ENCODE measurements at regions not wholly inside any gene's neighbourhood (a gene's known extent, or its start where the extent isn't known, plus 50 kb on each side); places are given as distances from the start of the nearest gene placed in this dataset.
A peak's percentile ranks its signal among the peaks of the same experiment; 100 is the strongest.

- Histone ChIP-seq H3K4me3 (ENCODE audit: low read depth, low read length, poor library complexity, severe bottlenecking) (no peak overlapping the region), H3K27ac (ENCODE audit: low read depth, low read length, poor library complexity, severe bottlenecking) (no peak overlapping the region), H3K27me3 (replicated peaks; ENCODE audit: insufficient read depth, low read depth, low read length, poor library complexity) (no peaks in the 10 kb centered on the region), H3K36me3 (ENCODE audit: insufficient read depth, low read length, poor library complexity, severe bottlenecking) (no peaks in the 10 kb centered on the region), H3K9me3 (ENCODE audit: low read depth, low read length, poor library complexity, severe bottlenecking) (no peaks in the 10 kb centered on the region), H3K4me1 (ENCODE audit: insufficient read depth, low read length, poor library complexity, severe bottlenecking) (no peaks in the 10 kb centered on the region)
- ChIA-PET POLR2A (ENCODE audit: low non-redundant PET) (no interaction called here), CTCF (no interaction called here)
- intact Hi-C loops (cut with micrococcal nuclease; ENCODE audit: unreplicated experiment), result no loop called here
- no TSS peak for BruUV-seq (replicated peaks)
- TF ChIP-seq CTCF (conservative IDR thresholded peaks at IDR 0.05; ENCODE audit: low read depth, low read length), result no peak
- TF ChIP-seq EZH2 (IDR thresholded peaks at IDR 0.05; ENCODE audit: borderline replicate concordance, low read depth, low read length, poor library complexity, severe bottlenecking), result no peak
- no peak for DNase-seq (ENCODE audit: low spot score)
Measured at GRCh38 chr13:102470283-102470917, 68.6 kb upstream of the FGF14 start.

GRCh38 chr13:102466610-102467190 lies 64.9 kb upstream of the FGF14 start:
- peak; percentile 8 for DNase-seq (ENCODE audit: low spot score)
- CTCF ChIA-PET, result no interaction called here
- intact Hi-C loops (cut with micrococcal nuclease; ENCODE audit: unreplicated experiment), result no loop called here
- POLR2A ChIA-PET (ENCODE audit: low non-redundant PET), result no interaction called here
- Histone ChIP-seq H3K4me1 (ENCODE audit: insufficient read depth, low read length, poor library complexity, severe bottlenecking) (no peaks in the 10 kb centered on the region), H3K4me3 (ENCODE audit: low read depth, low read length, poor library complexity, severe bottlenecking) (no peak overlapping the region), H3K27me3 (replicated peaks; ENCODE audit: insufficient read depth, low read depth, low read length, poor library complexity) (no peaks in the 10 kb centered on the region), H3K27ac (ENCODE audit: low read depth, low read length, poor library complexity, severe bottlenecking) (no peak overlapping the region), H3K36me3 (ENCODE audit: insufficient read depth, low read length, poor library complexity, severe bottlenecking) (no peaks in the 10 kb centered on the region), H3K9me3 (ENCODE audit: low read depth, low read length, poor library complexity, severe bottlenecking) (no peaks in the 10 kb centered on the region)
- no TSS peak for BruUV-seq (replicated peaks)
- TF ChIP-seq EZH2 (IDR thresholded peaks at IDR 0.05; ENCODE audit: borderline replicate concordance, low read depth, low read length, poor library complexity, severe bottlenecking) (no peak), CTCF (conservative IDR thresholded peaks at IDR 0.05; ENCODE audit: low read depth, low read length) (no peak)

GRCh38 chr13:102462570-102462969 lies 60.7 kb upstream of the FGF14 start:
- Histone ChIP-seq H3K36me3 (ENCODE audit: insufficient read depth, low read length, poor library complexity, severe bottlenecking) (no peaks in the 10 kb centered on the region), H3K27me3 (replicated peaks; ENCODE audit: insufficient read depth, low read depth, low read length, poor library complexity) (no peaks in the 10 kb centered on the region), H3K4me1 (ENCODE audit: insufficient read depth, low read length, poor library complexity, severe bottlenecking) (no peaks in the 10 kb centered on the region), H3K27ac (ENCODE audit: low read depth, low read length, poor library complexity, severe bottlenecking) (no peak overlapping the region), H3K4me3 (ENCODE audit: low read depth, low read length, poor library complexity, severe bottlenecking) (no peak overlapping the region), H3K9me3 (ENCODE audit: low read depth, low read length, poor library complexity, severe bottlenecking) (no peaks in the 10 kb centered on the region)
- TF ChIP-seq CTCF (conservative IDR thresholded peaks at IDR 0.05; ENCODE audit: low read depth, low read length) (no peak), EZH2 (IDR thresholded peaks at IDR 0.05; ENCODE audit: borderline replicate concordance, low read depth, low read length, poor library complexity, severe bottlenecking) (no peak)
- BruUV-seq (replicated peaks), result no TSS peak
- no peak for DNase-seq (ENCODE audit: low spot score)
- intact Hi-C loops (cut with micrococcal nuclease; ENCODE audit: unreplicated experiment), result no loop called here
- POLR2A ChIA-PET (ENCODE audit: low non-redundant PET), result no interaction called here
- CTCF ChIA-PET, result no interaction called here
